K562 (cell line): ENCODE measurements at regions not wholly inside any gene's neighbourhood (a gene's known extent, or its start where the extent isn't known, plus 50 kb on each side); places are given as distances from the start of the nearest gene placed in this dataset.

Experiments used
- POLR2A ChIP-seq: fragments of 450-650 bp; conservative IDR thresholded peaks from 2 replicates; pipeline ENCODE4 v1.6.1; 2016
- RB1 ChIP-seq: fragments of 450-650 bp; IDR thresholded peaks from 2 replicates; pipeline ENCODE4 v1.6.1; 2017; ENCODE audit warnings: low read depth, mild to moderate bottlenecking
- SPI1 ChIP-seq: IDR thresholded peaks from 2 replicates; pipeline ENCODE4 v1.6.1; 2011; ENCODE audit warnings: low read depth, low read length, control low read depth, borderline replicate concordance
- SRF ChIP-seq, 2 experiments: fragments of 250-450, 450-650 bp in 1 of 2; sonication (Bioruptor Pico) in 1 of 2; sonication (generic) in 1 of 2; formaldehyde crosslinking; IDR thresholded peaks; 2 replicates each; pipeline versions ENCODE4 v1.5.0 to v1.5.1; 2020 to 2022; ENCODE audit warnings: mild to moderate bottlenecking in 1 of 2, missing genetic modification reagents in 1 of 2
- ZNF121 ChIP-seq: sonication (generic); formaldehyde crosslinking; conservative IDR thresholded peaks from 2 replicates; pipeline ENCODE4 v1.8.0; 2022; ENCODE audit warnings: missing genetic modification reagents
- ZNF253 ChIP-seq: fragments of 250-450 bp; sonication (Bioruptor Pico); conservative IDR thresholded peaks from 2 replicates; pipeline ENCODE4 v1.6.1; 2021; ENCODE audit warnings: mild to moderate bottlenecking
- TF ChIP-seq, protein P1 (sequence below): sonication (generic); formaldehyde crosslinking; IDR thresholded peaks from 2 replicates; pipeline ENCODE4 v1.9.0; 2022; ENCODE audit warnings: mild to moderate bottlenecking, missing genetic modification reagents
- TF ChIP-seq, protein P2 (sequence below): sonication (generic); formaldehyde crosslinking; IDR thresholded peaks from 2 replicates; pipeline ENCODE4 v1.8.1; 2023; ENCODE audit warnings: mild to moderate bottlenecking, missing genetic modification reagents

DNA sequence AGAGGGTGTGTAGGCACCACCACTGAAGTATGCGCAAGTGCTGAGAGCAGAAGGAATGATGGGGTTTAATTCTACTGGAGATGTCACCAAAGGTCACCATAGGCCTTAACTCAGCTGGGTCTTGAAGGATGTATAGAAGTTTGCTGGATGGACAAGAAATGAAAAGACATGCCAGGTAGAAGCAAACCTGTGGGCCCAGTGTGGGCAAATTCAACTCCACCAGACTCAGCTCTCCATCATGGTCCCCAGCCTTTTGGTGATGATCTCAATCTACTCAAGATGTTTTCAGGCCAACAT lies 124.5 kb downstream of the SNX5 start:
- no peak for TF ChIP-seq ZNF253 (CRISPR knock-in tag)
- TF ChIP-seq ZNF121 (CRISPR knock-in tag) = no peak
- TF ChIP-seq RB1 = no peak
- TF ChIP-seq, protein P1, sequence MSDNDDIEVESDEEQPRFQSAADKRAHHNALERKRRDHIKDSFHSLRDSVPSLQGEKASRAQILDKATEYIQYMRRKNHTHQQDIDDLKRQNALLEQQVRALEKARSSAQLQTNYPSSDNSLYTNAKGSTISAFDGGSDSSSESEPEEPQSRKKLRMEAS = no peak
- no peak for TF ChIP-seq POLR2A
- TF ChIP-seq SPI1 = no peak
- TF ChIP-seq, protein P2, sequence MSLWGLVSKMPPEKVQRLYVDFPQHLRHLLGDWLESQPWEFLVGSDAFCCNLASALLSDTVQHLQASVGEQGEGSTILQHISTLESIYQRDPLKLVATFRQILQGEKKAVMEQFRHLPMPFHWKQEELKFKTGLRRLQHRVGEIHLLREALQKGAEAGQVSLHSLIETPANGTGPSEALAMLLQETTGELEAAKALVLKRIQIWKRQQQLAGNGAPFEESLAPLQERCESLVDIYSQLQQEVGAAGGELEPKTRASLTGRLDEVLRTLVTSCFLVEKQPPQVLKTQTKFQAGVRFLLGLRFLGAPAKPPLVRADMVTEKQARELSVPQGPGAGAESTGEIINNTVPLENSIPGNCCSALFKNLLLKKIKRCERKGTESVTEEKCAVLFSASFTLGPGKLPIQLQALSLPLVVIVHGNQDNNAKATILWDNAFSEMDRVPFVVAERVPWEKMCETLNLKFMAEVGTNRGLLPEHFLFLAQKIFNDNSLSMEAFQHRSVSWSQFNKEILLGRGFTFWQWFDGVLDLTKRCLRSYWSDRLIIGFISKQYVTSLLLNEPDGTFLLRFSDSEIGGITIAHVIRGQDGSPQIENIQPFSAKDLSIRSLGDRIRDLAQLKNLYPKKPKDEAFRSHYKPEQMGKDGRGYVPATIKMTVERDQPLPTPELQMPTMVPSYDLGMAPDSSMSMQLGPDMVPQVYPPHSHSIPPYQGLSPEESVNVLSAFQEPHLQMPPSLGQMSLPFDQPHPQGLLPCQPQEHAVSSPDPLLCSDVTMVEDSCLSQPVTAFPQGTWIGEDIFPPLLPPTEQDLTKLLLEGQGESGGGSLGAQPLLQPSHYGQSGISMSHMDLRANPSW = no peak
- no peak for TF ChIP-seq SRF (CRISPR knock-in tag; IDR thresholded peaks at IDR 0.05)
